ENCODE measurements at regions not wholly inside any gene's neighbourhood (a gene's known extent, or its start where the extent isn't known, plus 50 kb on each side); places are given as distances from the start of the nearest gene placed in this dataset.
A peak's percentile ranks its signal among the peaks of the same experiment; 100 is the strongest.

DNA sequence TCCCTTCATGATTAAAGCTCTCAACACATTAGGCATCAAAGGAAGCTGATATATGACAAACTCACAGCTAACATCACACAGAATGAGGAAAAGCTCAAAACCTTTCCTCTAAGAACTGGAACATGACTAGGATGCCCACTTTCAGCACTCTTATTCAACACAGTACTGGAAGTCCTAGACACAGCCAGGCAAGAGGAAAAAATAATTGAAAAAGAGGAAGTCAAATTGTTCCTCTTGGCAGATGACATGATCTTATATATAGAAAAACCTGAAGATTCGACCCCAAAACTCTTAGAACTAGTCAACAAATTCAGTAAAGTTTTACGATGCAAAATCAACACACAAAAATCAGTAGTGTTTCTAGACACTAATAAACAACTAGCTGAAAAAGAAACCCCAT lies 144.3 kb upstream of the NREP start:
- TF ChIP-seq CTCF (IDR thresholded peaks at IDR 0.05; ENCODE audit: low read depth, low read length): no peak
- no peak overlapping the region for H3K4me3 ChIP-seq (replicated peaks in 1 of 2; ENCODE audit: low read depth in 2 of 2, low read length in 2 of 2)
- no peak for DNase-seq (ENCODE audit: low read depth in 2 of 2)

DNA sequence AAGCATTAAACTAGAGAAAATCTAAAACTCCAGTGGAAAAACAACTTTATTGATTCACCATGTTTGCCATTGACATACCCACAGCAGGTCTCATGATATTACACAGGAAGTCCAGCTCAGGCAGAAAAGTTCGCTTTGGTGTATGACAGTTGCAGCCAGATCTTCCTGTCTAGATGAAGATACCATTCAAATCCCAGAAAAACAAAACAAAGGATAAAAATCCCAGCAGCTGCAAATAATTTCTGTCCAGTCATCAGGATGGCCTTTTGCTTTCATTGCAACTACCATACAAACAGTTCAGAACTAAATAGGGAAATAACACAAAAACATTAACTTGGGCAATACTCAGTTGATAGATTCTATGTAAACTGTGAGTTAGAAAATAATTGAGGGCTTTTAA lies 136.0 kb upstream of the NREP start:
- peak; percentile 17 to 25 for DNase-seq (ENCODE audit: low read depth in 2 of 2)
- H3K4me3 ChIP-seq (replicated peaks in 1 of 2; ENCODE audit: low read depth in 2 of 2, low read length in 2 of 2): no peak overlapping the region
- TF ChIP-seq CTCF (IDR thresholded peaks at IDR 0.05; ENCODE audit: low read depth, low read length): no peak

- peak; percentile 20 to 49 for DNase-seq (ENCODE audit: low read depth in 2 of 2)
- no peak for TF ChIP-seq CTCF (IDR thresholded peaks at IDR 0.05; ENCODE audit: low read depth, low read length)
- no peak overlapping the region for H3K4me3 ChIP-seq (replicated peaks in 1 of 2; ENCODE audit: low read depth in 2 of 2, low read length in 2 of 2)
Observed at GRCh38 chr5:111887706-111888105, 130.7 kb upstream of the NREP start.

DNA sequence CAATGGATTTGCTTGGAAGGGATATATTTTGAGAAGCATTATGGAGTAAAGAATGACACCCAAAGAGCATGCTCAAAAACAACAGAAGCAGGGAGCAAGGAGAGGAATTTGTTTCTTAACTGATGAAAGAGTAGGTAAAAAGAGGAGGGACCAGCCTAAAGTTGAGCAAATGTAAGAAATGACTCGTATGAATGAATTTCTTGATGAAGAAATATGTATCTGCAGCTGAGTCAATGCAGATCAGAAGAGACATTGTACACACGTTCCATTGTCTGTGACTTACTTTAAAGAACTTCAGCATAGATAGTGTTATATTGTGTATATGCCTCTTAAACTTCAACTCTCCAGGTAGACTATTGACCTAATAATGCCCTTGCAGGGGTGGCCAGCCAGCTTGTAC lies 112.7 kb upstream of the NREP start:
- no peak overlapping the region for H3K4me3 ChIP-seq (replicated peaks in 1 of 2; ENCODE audit: low read depth in 2 of 2, low read length in 2 of 2)
- TF ChIP-seq CTCF (IDR thresholded peaks at IDR 0.05; ENCODE audit: low read depth, low read length): no peak
- DNase-seq (ENCODE audit: low read depth in 2 of 2): peak in 1 of 2 donors; percentile 55

DNA sequence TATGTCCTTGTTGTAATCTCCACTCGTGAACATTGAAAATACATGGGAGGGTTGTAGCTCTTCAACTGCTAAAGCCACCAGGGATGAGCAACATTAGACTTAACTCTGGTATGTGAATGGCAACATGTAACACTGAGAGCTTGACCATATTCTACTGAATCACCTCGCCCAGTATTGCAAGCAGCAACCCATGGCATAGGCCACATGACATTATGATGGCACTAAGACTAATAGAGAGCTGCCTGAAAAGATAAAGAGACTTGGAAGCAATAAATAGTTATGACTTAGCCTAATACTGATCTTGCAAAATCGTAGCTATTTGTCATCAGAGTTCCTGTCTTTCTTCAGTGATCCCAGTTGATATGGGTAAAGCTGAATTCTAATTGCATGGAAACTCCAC lies 108.4 kb upstream of the NREP start:
- no peak for TF ChIP-seq CTCF (IDR thresholded peaks at IDR 0.05; ENCODE audit: low read depth, low read length)
- H3K4me3 ChIP-seq (replicated peaks in 1 of 2; ENCODE audit: low read depth in 2 of 2, low read length in 2 of 2): no peak overlapping the region
- peak; percentile 23 to 25 for DNase-seq (ENCODE audit: low read depth in 2 of 2)

- peak in 1 of 2 donors; percentile 12 for DNase-seq (ENCODE audit: low read depth in 2 of 2)
- H3K4me3 ChIP-seq (replicated peaks in 1 of 2; ENCODE audit: low read depth in 2 of 2, low read length in 2 of 2): no peak overlapping the region
- no peak for TF ChIP-seq CTCF (IDR thresholded peaks at IDR 0.05; ENCODE audit: low read depth, low read length)
Observed at GRCh38 chr5:111863801-111864200, 106.8 kb upstream of the NREP start.

- TF ChIP-seq CTCF (IDR thresholded peaks at IDR 0.05; ENCODE audit: low read depth, low read length): no peak
- DNase-seq (ENCODE audit: low read depth in 2 of 2): peak; percentile 96 to 97
- no peak overlapping the region for H3K4me3 ChIP-seq (replicated peaks in 1 of 2; ENCODE audit: low read depth in 2 of 2, low read length in 2 of 2)
Observed at GRCh38 chr5:111859533-111860270, 102.7 kb upstream of the NREP start.

All from cardiac fibroblast (primary cell).